Loucy (cell line): ENCODE measurements at regions not wholly inside any gene's neighbourhood (a gene's known extent, or its start where the extent isn't known, plus 50 kb on each side); places are given as distances from the start of the nearest gene placed in this dataset.

Experiments used
- H2AFZ ChIP-seq: fragments of 200-600 bp; sonication (generic); 2 replicates; pipeline ENCODE4 v1.6.0; 2016; ENCODE audit warnings: antibody characterized with exemption, mild to moderate bottlenecking, low read length, moderate library complexity
- H3F3A ChIP-seq: fragments of 200-600 bp; 2 replicates; pipeline ENCODE4 v1.6.0; 2016; ENCODE audit warnings: antibody characterized with exemption, low read depth, mild to moderate bottlenecking
- H3K27me3 ChIP-seq: fragments of 200-600 bp; sonication (generic); 2 replicates; pipeline ENCODE4 v1.6.1; 2014; ENCODE audit warnings: low read length, mild to moderate bottlenecking; ENCODE audit not compliant: insufficient read depth, poor library complexity, severe bottlenecking
- H3K36me3 ChIP-seq: fragments of 200-600 bp; sonication (generic); 2 replicates; pipeline ENCODE4 v1.6.1; 2016; ENCODE audit warnings: low read length; ENCODE audit not compliant: insufficient read depth
- H3K4me1 ChIP-seq: fragments of 200-600 bp; sonication (generic); 2 replicates; pipeline ENCODE4 v1.5.1; 2014; ENCODE audit warnings: low read length, mild to moderate bottlenecking; ENCODE audit not compliant: insufficient read depth, poor library complexity, severe bottlenecking
- H3K4me2 ChIP-seq: fragments of 200-600 bp; sonication (generic); 2 replicates; pipeline ENCODE4 v1.6.0; 2014; ENCODE audit warnings: antibody characterized with exemption, low read length, low read depth, mild to moderate bottlenecking; ENCODE audit not compliant: poor library complexity, severe bottlenecking
- H3K4me3 ChIP-seq: fragments of 200-600 bp; sonication (generic); 2 replicates; pipeline ENCODE4 v1.5.1; 2014; ENCODE audit warnings: low read length, mild to moderate bottlenecking, mixed read lengths; ENCODE audit not compliant: poor library complexity, severe bottlenecking
- H3K79me2 ChIP-seq: fragments of 200-600 bp; sonication (generic); 2 replicates; pipeline ENCODE4 v1.6.1; 2014; ENCODE audit warnings: low read length; ENCODE audit not compliant: insufficient read depth
- H3K9ac ChIP-seq: fragments of 200-600 bp; sonication (generic); 2 replicates; pipeline ENCODE4 v1.6.0; 2014; ENCODE audit warnings: mild to moderate bottlenecking, low read depth, low read length, moderate library complexity; ENCODE audit not compliant: poor library complexity, severe bottlenecking
- H3K9me2 ChIP-seq: fragments of 200-600 bp; sonication (generic); replicated peaks from 2 replicates; pipeline ENCODE4 v1.6.1; 2016; ENCODE audit warnings: low read depth, low read length, mixed read lengths
- H3K9me3 ChIP-seq: fragments of 200-600 bp; sonication (generic); 2 replicates; pipeline ENCODE4 v1.6.1; 2014; ENCODE audit warnings: mild to moderate bottlenecking, antibody characterized with exemption, low read length, low read depth; ENCODE audit not compliant: insufficient read depth
- H4K20me1 ChIP-seq: fragments of 200-600 bp; sonication (generic); 2 replicates; pipeline ENCODE4 v1.6.0; 2014; ENCODE audit warnings: antibody characterized with exemption, low read length, mild to moderate bottlenecking; ENCODE audit not compliant: insufficient read depth, poor library complexity, severe bottlenecking
- CTCF ChIP-seq: fragments of 200-600 bp; sonication (generic); conservative IDR thresholded peaks from 2 replicates; pipeline ENCODE4 v1.5.1; 2014; ENCODE audit warnings: mild to moderate bottlenecking, antibody characterized with exemption, low read length
- EZH2phosphoT487 ChIP-seq: fragments of 200-600 bp; IDR thresholded peaks from 2 replicates; pipeline ENCODE4 v1.6.1; 2018; ENCODE audit warnings: antibody characterized with exemption, mild to moderate bottlenecking, moderate library complexity, borderline replicate concordance

- no peaks in the 10 kb centered on the region for H3K36me3 ChIP-seq
- no peaks in the 10 kb centered on the region for H3K9me3 ChIP-seq
- no peak overlapping the region for H3K9ac ChIP-seq
- no peak for TF ChIP-seq EZH2phosphoT487
- TF ChIP-seq CTCF: no peak
- no peak overlapping the region for H3K4me3 ChIP-seq
- H2AFZ ChIP-seq: no peak overlapping the region
- H3K4me2 ChIP-seq: no peak overlapping the region
- H4K20me1 ChIP-seq: no peaks in the 10 kb centered on the region
- H3F3A ChIP-seq: no peaks in the 10 kb centered on the region
- H3K79me2 ChIP-seq: no peaks in the 10 kb centered on the region
- H3K27me3 ChIP-seq: no peaks in the 10 kb centered on the region
- no peaks in the 10 kb centered on the region for H3K4me1 ChIP-seq
- no peaks in the 10 kb centered on the region for H3K9me2 ChIP-seq
Observed at GRCh38 chr2:18284331-18284730, 276.1 kb downstream of the RDH14 start.

GRCh38 chr2:18282026-18282425 lies 278.4 kb downstream of the RDH14 start:
- H3K9ac ChIP-seq: no peak overlapping the region
- H2AFZ ChIP-seq: no peak overlapping the region
- H4K20me1 ChIP-seq: no peaks in the 10 kb centered on the region
- no peaks in the 10 kb centered on the region for H3K4me1 ChIP-seq
- no peaks in the 10 kb centered on the region for H3K79me2 ChIP-seq
- no peaks in the 10 kb centered on the region for H3F3A ChIP-seq
- no peak overlapping the region for H3K4me3 ChIP-seq
- no peaks in the 10 kb centered on the region for H3K36me3 ChIP-seq
- no peak overlapping the region for H3K4me2 ChIP-seq
- H3K27me3 ChIP-seq: no peaks in the 10 kb centered on the region
- H3K9me3 ChIP-seq: no peaks in the 10 kb centered on the region
- no peaks in the 10 kb centered on the region for H3K9me2 ChIP-seq
- TF ChIP-seq CTCF (no peak), EZH2phosphoT487 (no peak)

GRCh38 chr2:18276583-18277075 lies 283.8 kb downstream of the RDH14 start:
- H3K9me3 ChIP-seq: no peaks in the 10 kb centered on the region
- no peak overlapping the region for H2AFZ ChIP-seq
- no peaks in the 10 kb centered on the region for H3K4me1 ChIP-seq
- H3F3A ChIP-seq: no peaks in the 10 kb centered on the region
- no peaks in the 10 kb centered on the region for H4K20me1 ChIP-seq
- H3K4me2 ChIP-seq: no peak overlapping the region
- TF ChIP-seq CTCF (no peak), EZH2phosphoT487 (no peak)
- H3K27me3 ChIP-seq: no peaks in the 10 kb centered on the region
- no peaks in the 10 kb centered on the region for H3K36me3 ChIP-seq
- H3K79me2 ChIP-seq: no peaks in the 10 kb centered on the region
- H3K4me3 ChIP-seq: no peak overlapping the region
- no peaks in the 10 kb centered on the region for H3K9me2 ChIP-seq
- no peak overlapping the region for H3K9ac ChIP-seq
